Esophagus muscularis mucosa (tissue), 4 donors: ENCODE measurements at regions not wholly inside any gene's neighbourhood (a gene's known extent, or its start where the extent isn't known, plus 50 kb on each side); places are given as distances from the start of the nearest gene placed in this dataset.

ENCODE experiments used
- CTCF ChIP-seq, 3 experiments: fragments of 200-600 bp in 2 of 3; fragments of 450-650 bp in 1 of 3; sonication (generic) in 2 of 3; IDR thresholded peaks; one replicate each; pipeline ENCODE4 v1.5.1; 2017 to 2019; ENCODE audit warnings: antibody characterized with exemption in 3 of 3, mild to moderate bottlenecking in 2 of 3, moderate library complexity in 1 of 3
- EP300 ChIP-seq: sonication (generic); formaldehyde crosslinking; IDR thresholded peaks from one replicate; pipeline ENCODE4 v1.6.1; 2017; ENCODE audit warnings: antibody characterized with exemption
- POLR2A ChIP-seq: fragments of 450-650 bp; IDR thresholded peaks from one replicate; pipeline ENCODE4 v1.6.1; 2017; ENCODE audit warnings: antibody characterized with exemption, moderate library complexity, mild to moderate bottlenecking, low read depth

GRCh38 chr5:73339711-73340110 is 108.9 kb downstream of the FOXD1 start:
- TF ChIP-seq CTCF (IDR thresholded peaks at IDR 0.05) (no peak), POLR2A (no peak), EP300 (no peak)
